ENCODE measurements at regions not wholly inside any gene's neighbourhood (a gene's known extent, or its start where the extent isn't known, plus 50 kb on each side); places are given as distances from the start of the nearest gene placed in this dataset.

GRCh38 chr20:24405810-24406209 is 63.6 kb upstream of the SYNDIG1 start:
- Histone ChIP-seq H3K36me3 (replicated peaks in 1 of 2; ENCODE audit: control insufficient read depth in 2 of 2, insufficient read depth in 2 of 2, low read length in 2 of 2) (no peaks in the 10 kb centered on the region), H4K91ac (ENCODE audit: low read depth, low read length, poor library complexity) (no peak overlapping the region), H3K9ac (ENCODE audit: low read depth, low read length, poor library complexity) (no peak overlapping the region), H3K4me3 (ENCODE audit: low read length in 2 of 2) (no peak overlapping the region), H2AK5ac (ENCODE audit: low read depth, low read length) (no peak overlapping the region), H3K79me1 (ENCODE audit: low read depth, low read length) (no peaks in the 10 kb centered on the region), H3K27me3 (ENCODE audit: control insufficient read depth in 3 of 3, insufficient read depth in 3 of 3, low read depth in 1 of 3, low read length in 3 of 3) (no peaks in the 10 kb centered on the region), H2BK120ac (ENCODE audit: low read depth, low read length) (no peak overlapping the region), H4K8ac (ENCODE audit: low read depth, low read length) (no peak overlapping the region), H3K23ac (ENCODE audit: low read depth, low read length, poor library complexity) (no peak overlapping the region), H2BK12ac (ENCODE audit: low read length) (no peak overlapping the region), H3K18ac (ENCODE audit: low read length) (no peak overlapping the region), H2BK5ac (ENCODE audit: low read length) (no peak overlapping the region), H2AFZ (ENCODE audit: low read length) (no peak overlapping the region), H2BK15ac (ENCODE audit: low read length) (no peak overlapping the region), H3K4ac (ENCODE audit: low read length) (no peak overlapping the region), H3K4me1 (ENCODE audit: control insufficient read depth in 2 of 2, insufficient read depth in 1 of 2, low read depth in 1 of 2, low read length in 2 of 2) (no peaks in the 10 kb centered on the region), H3K27ac (replicated peaks; ENCODE audit: low read length) (no peak overlapping the region), H3K4me2 (ENCODE audit: insufficient read depth, low read length, poor library complexity, severe bottlenecking) (no peak overlapping the region), H3K14ac (ENCODE audit: low read length) (no peak overlapping the region), H3K9me3 (replicated peaks in 1 of 2; ENCODE audit: control insufficient read depth in 2 of 2, insufficient read depth in 1 of 2, low read depth in 1 of 2, low read length in 2 of 2) (no peaks in the 10 kb centered on the region)
- DNase-seq (ENCODE audit: low spot score), result no peak
- WGBS, 2 donors (ENCODE audit: extremely low coverage in 2 of 2, insufficient read length in 2 of 2, insufficient replicate concordance in 1 of 2), result no CpG with 5 or more reads among the region's 2 CpGs

DNA sequence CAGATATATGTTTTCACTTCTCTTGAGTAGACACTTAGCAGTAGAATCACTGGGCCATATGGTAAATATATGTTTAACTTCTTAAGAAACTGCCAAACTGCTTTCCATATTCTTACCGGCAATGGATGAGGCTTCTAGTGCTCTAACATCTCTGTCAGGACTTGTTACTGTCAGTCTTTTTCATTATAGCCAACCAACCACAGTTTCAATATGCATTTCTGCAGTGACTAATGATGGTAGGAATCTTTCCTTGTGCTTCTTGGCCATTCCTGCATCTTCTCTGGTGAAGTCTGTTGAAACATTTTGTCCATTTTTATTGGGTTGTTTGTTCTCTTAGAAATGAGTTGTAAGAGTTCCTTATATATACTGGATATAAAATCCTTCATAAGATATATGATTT is 66.0 kb upstream of the SYNDIG1 start:
- DNase-seq (ENCODE audit: low spot score), result no peak
- no peak overlapping the region for H3K14ac ChIP-seq (ENCODE audit: low read length)
- WGBS, 2 donors (ENCODE audit: extremely low coverage in 2 of 2, insufficient read length in 2 of 2, insufficient replicate concordance in 1 of 2), result no CpG with 5 or more reads among the region's 1 CpG

GRCh38 chr20:24402188-24402587 is 67.2 kb upstream of the SYNDIG1 start:
- Histone ChIP-seq H3K27ac (replicated peaks; ENCODE audit: low read length) (no peak overlapping the region), H3K14ac (ENCODE audit: low read length) (no peak overlapping the region), H2BK120ac (ENCODE audit: low read depth, low read length) (no peak overlapping the region), H3K79me1 (ENCODE audit: low read depth, low read length) (no peaks in the 10 kb centered on the region), H2BK5ac (ENCODE audit: low read length) (no peak overlapping the region), H3K9ac (ENCODE audit: low read depth, low read length, poor library complexity) (no peak overlapping the region), H3K4me3 (ENCODE audit: low read length in 2 of 2) (peak overlapping the region in 1 of 2 donors; percentile 0), H3K36me3 (replicated peaks in 1 of 2; ENCODE audit: control insufficient read depth in 2 of 2, insufficient read depth in 2 of 2, low read length in 2 of 2) (no peaks in the 10 kb centered on the region), H3K4me2 (ENCODE audit: insufficient read depth, low read length, poor library complexity, severe bottlenecking) (no peak overlapping the region), H4K8ac (ENCODE audit: low read depth, low read length) (no peak overlapping the region), H3K9me3 (replicated peaks in 1 of 2; ENCODE audit: control insufficient read depth in 2 of 2, insufficient read depth in 1 of 2, low read depth in 1 of 2, low read length in 2 of 2) (no peaks in the 10 kb centered on the region), H2AFZ (ENCODE audit: low read length) (no peak overlapping the region), H3K23ac (ENCODE audit: low read depth, low read length, poor library complexity) (no peak overlapping the region), H2BK12ac (ENCODE audit: low read length) (no peak overlapping the region), H3K27me3 (ENCODE audit: control insufficient read depth in 3 of 3, insufficient read depth in 3 of 3, low read depth in 1 of 3, low read length in 3 of 3) (no peaks in the 10 kb centered on the region), H3K4ac (ENCODE audit: low read length) (no peak overlapping the region), H3K4me1 (ENCODE audit: control insufficient read depth in 2 of 2, insufficient read depth in 1 of 2, low read depth in 1 of 2, low read length in 2 of 2) (no peaks in the 10 kb centered on the region), H3K18ac (ENCODE audit: low read length) (no peak overlapping the region), H2AK5ac (ENCODE audit: low read depth, low read length) (no peak overlapping the region), H4K91ac (ENCODE audit: low read depth, low read length, poor library complexity) (no peak overlapping the region), H2BK15ac (ENCODE audit: low read length) (no peak overlapping the region)
- DNase-seq (ENCODE audit: low spot score), result no peak
- WGBS, 2 donors (ENCODE audit: extremely low coverage in 2 of 2, insufficient read length in 2 of 2, insufficient replicate concordance in 1 of 2), result no CpG with 5 or more reads among the region's 2 CpGs

More for the DNA sequence above, 66.0 kb upstream of the SYNDIG1 start:
- no peaks in the 10 kb centered on the region for H3K36me3 ChIP-seq (replicated peaks in 1 of 2; ENCODE audit: control insufficient read depth in 2 of 2, insufficient read depth in 2 of 2, low read length in 2 of 2)
- no peaks in the 10 kb centered on the region for H3K9me3 ChIP-seq (replicated peaks in 1 of 2; ENCODE audit: control insufficient read depth in 2 of 2, insufficient read depth in 1 of 2, low read depth in 1 of 2, low read length in 2 of 2)
- H3K27ac ChIP-seq (replicated peaks; ENCODE audit: low read length), result no peak overlapping the region
- H3K18ac ChIP-seq (ENCODE audit: low read length), result no peak overlapping the region
- H3K4ac ChIP-seq (ENCODE audit: low read length), result no peak overlapping the region
- no peak overlapping the region for H3K4me3 ChIP-seq (ENCODE audit: low read length in 2 of 2)
- no peak overlapping the region for H2AFZ ChIP-seq (ENCODE audit: low read length)
- no peak overlapping the region for H4K8ac ChIP-seq (ENCODE audit: low read depth, low read length)
- H3K27me3 ChIP-seq (ENCODE audit: control insufficient read depth in 3 of 3, insufficient read depth in 3 of 3, low read depth in 1 of 3, low read length in 3 of 3), result no peaks in the 10 kb centered on the region
- H3K4me2 ChIP-seq (ENCODE audit: insufficient read depth, low read length, poor library complexity, severe bottlenecking), result no peak overlapping the region
- no peak overlapping the region for H3K23ac ChIP-seq (ENCODE audit: low read depth, low read length, poor library complexity)
- no peak overlapping the region for H2BK15ac ChIP-seq (ENCODE audit: low read length)
- H3K4me1 ChIP-seq (ENCODE audit: control insufficient read depth in 2 of 2, insufficient read depth in 1 of 2, low read depth in 1 of 2, low read length in 2 of 2), result no peaks in the 10 kb centered on the region
- H3K79me1 ChIP-seq (ENCODE audit: low read depth, low read length), result no peaks in the 10 kb centered on the region
- no peak overlapping the region for H2AK5ac ChIP-seq (ENCODE audit: low read depth, low read length)
- H2BK120ac ChIP-seq (ENCODE audit: low read depth, low read length), result no peak overlapping the region
- H4K91ac ChIP-seq (ENCODE audit: low read depth, low read length, poor library complexity), result no peak overlapping the region
- H2BK5ac ChIP-seq (ENCODE audit: low read length), result no peak overlapping the region
- no peak overlapping the region for H3K9ac ChIP-seq (ENCODE audit: low read depth, low read length, poor library complexity)
- no peak overlapping the region for H2BK12ac ChIP-seq (ENCODE audit: low read length)

GRCh38 chr20:24395151-24395550 is 74.3 kb upstream of the SYNDIG1 start:
- Histone ChIP-seq H2BK12ac (ENCODE audit: low read length) (no peak overlapping the region), H3K14ac (ENCODE audit: low read length) (no peak overlapping the region), H2AK5ac (ENCODE audit: low read depth, low read length) (no peak overlapping the region), H2BK5ac (ENCODE audit: low read length) (no peak overlapping the region), H4K8ac (ENCODE audit: low read depth, low read length) (no peak overlapping the region), H3K4me1 (ENCODE audit: control insufficient read depth in 2 of 2, insufficient read depth in 1 of 2, low read depth in 1 of 2, low read length in 2 of 2) (no peaks in the 10 kb centered on the region), H3K36me3 (replicated peaks in 1 of 2; ENCODE audit: control insufficient read depth in 2 of 2, insufficient read depth in 2 of 2, low read length in 2 of 2) (no peaks in the 10 kb centered on the region), H3K18ac (ENCODE audit: low read length) (peak overlapping the region; percentile 12), H3K4ac (ENCODE audit: low read length) (no peak overlapping the region), H2AFZ (ENCODE audit: low read length) (no peak overlapping the region), H3K4me3 (ENCODE audit: low read length in 2 of 2) (no peak overlapping the region), H2BK120ac (ENCODE audit: low read depth, low read length) (no peak overlapping the region), H4K91ac (ENCODE audit: low read depth, low read length, poor library complexity) (no peak overlapping the region), H3K9me3 (replicated peaks in 1 of 2; ENCODE audit: control insufficient read depth in 2 of 2, insufficient read depth in 1 of 2, low read depth in 1 of 2, low read length in 2 of 2) (no peaks in the 10 kb centered on the region), H3K27ac (replicated peaks; ENCODE audit: low read length) (no peak overlapping the region), H3K79me1 (ENCODE audit: low read depth, low read length) (no peaks in the 10 kb centered on the region), H3K23ac (ENCODE audit: low read depth, low read length, poor library complexity) (no peak overlapping the region), H3K4me2 (ENCODE audit: insufficient read depth, low read length, poor library complexity, severe bottlenecking) (no peak overlapping the region), H3K27me3 (ENCODE audit: control insufficient read depth in 3 of 3, insufficient read depth in 3 of 3, low read depth in 1 of 3, low read length in 3 of 3) (no peaks in the 10 kb centered on the region), H2BK15ac (ENCODE audit: low read length) (no peak overlapping the region), H3K9ac (ENCODE audit: low read depth, low read length, poor library complexity) (no peak overlapping the region)
- no CpG with 5 or more reads among the region's 7 CpGs for WGBS, 2 donors (ENCODE audit: extremely low coverage in 2 of 2, insufficient read length in 2 of 2, insufficient replicate concordance in 1 of 2)
- DNase-seq (ENCODE audit: low spot score), result no peak

All from neuronal stem cell (in vitro differentiated cells).